ENCODE measurements at regions not wholly inside any gene's neighbourhood (a gene's known extent, or its start where the extent isn't known, plus 50 kb on each side); places are given as distances from the start of the nearest gene placed in this dataset.

GRCh38 chr5:24272741-24273140 lies 372.0 kb downstream of the CDH10 start:
- no peak for TF ChIP-seq ZSCAN29 (CRISPR knock-in tag; conservative IDR thresholded peaks at IDR 0.05)
- TF ChIP-seq, protein P1, sequence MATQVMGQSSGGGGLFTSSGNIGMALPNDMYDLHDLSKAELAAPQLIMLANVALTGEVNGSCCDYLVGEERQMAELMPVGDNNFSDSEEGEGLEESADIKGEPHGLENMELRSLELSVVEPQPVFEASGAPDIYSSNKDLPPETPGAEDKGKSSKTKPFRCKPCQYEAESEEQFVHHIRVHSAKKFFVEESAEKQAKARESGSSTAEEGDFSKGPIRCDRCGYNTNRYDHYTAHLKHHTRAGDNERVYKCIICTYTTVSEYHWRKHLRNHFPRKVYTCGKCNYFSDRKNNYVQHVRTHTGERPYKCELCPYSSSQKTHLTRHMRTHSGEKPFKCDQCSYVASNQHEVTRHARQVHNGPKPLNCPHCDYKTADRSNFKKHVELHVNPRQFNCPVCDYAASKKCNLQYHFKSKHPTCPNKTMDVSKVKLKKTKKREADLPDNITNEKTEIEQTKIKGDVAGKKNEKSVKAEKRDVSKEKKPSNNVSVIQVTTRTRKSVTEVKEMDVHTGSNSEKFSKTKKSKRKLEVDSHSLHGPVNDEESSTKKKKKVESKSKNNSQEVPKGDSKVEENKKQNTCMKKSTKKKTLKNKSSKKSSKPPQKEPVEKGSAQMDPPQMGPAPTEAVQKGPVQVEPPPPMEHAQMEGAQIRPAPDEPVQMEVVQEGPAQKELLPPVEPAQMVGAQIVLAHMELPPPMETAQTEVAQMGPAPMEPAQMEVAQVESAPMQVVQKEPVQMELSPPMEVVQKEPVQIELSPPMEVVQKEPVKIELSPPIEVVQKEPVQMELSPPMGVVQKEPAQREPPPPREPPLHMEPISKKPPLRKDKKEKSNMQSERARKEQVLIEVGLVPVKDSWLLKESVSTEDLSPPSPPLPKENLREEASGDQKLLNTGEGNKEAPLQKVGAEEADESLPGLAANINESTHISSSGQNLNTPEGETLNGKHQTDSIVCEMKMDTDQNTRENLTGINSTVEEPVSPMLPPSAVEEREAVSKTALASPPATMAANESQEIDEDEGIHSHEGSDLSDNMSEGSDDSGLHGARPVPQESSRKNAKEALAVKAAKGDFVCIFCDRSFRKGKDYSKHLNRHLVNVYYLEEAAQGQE (IDR thresholded peaks at IDR 0.05; ENCODE audit: borderline replicate concordance in 1 of 2, low read depth in 1 of 2, low read length in 2 of 2), result no peak
- no peak for TF ChIP-seq RBM39 (IDR thresholded peaks at IDR 0.05; ENCODE audit: low read depth, low read length, poor library complexity, severe bottlenecking)
- TF ChIP-seq, protein P2, sequence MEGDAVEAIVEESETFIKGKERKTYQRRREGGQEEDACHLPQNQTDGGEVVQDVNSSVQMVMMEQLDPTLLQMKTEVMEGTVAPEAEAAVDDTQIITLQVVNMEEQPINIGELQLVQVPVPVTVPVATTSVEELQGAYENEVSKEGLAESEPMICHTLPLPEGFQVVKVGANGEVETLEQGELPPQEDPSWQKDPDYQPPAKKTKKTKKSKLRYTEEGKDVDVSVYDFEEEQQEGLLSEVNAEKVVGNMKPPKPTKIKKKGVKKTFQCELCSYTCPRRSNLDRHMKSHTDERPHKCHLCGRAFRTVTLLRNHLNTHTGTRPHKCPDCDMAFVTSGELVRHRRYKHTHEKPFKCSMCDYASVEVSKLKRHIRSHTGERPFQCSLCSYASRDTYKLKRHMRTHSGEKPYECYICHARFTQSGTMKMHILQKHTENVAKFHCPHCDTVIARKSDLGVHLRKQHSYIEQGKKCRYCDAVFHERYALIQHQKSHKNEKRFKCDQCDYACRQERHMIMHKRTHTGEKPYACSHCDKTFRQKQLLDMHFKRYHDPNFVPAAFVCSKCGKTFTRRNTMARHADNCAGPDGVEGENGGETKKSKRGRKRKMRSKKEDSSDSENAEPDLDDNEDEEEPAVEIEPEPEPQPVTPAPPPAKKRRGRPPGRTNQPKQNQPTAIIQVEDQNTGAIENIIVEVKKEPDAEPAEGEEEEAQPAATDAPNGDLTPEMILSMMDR (CRISPR knock-in tag; IDR thresholded peaks at IDR 0.05), result no peak
- TF ChIP-seq KAT8 (CRISPR knock-in tag; IDR thresholded peaks at IDR 0.05), result no peak
- no peak for TF ChIP-seq MXI1 (IDR thresholded peaks at IDR 0.05; ENCODE audit: borderline replicate concordance, low read depth, low read length)
- TF ChIP-seq ZEB1 (IDR thresholded peaks at IDR 0.05; ENCODE audit: insufficient replicate concordance, low read depth), result no peak
- TF ChIP-seq EP300 (IDR thresholded peaks at IDR 0.05; ENCODE audit: low read depth in 2 of 2, low read length in 2 of 2), result no peak
- TF ChIP-seq EP300 (CRISPR knock-in tag; IDR thresholded peaks at IDR 0.05; ENCODE audit: borderline replicate concordance), result no peak
- no peak for TF ChIP-seq ZNF10 (CRISPR knock-in tag; IDR thresholded peaks at IDR 0.05; ENCODE audit: borderline replicate concordance, low read depth)
- no peak for TF ChIP-seq CHD2 (IDR thresholded peaks at IDR 0.05; ENCODE audit: low read depth, low read length)
- TF ChIP-seq, protein P3, sequence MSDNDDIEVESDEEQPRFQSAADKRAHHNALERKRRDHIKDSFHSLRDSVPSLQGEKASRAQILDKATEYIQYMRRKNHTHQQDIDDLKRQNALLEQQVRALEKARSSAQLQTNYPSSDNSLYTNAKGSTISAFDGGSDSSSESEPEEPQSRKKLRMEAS (IDR thresholded peaks at IDR 0.05), result no peak
- TF ChIP-seq NBN (conservative IDR thresholded peaks at IDR 0.05), result no peak
- TF ChIP-seq, protein P4, sequence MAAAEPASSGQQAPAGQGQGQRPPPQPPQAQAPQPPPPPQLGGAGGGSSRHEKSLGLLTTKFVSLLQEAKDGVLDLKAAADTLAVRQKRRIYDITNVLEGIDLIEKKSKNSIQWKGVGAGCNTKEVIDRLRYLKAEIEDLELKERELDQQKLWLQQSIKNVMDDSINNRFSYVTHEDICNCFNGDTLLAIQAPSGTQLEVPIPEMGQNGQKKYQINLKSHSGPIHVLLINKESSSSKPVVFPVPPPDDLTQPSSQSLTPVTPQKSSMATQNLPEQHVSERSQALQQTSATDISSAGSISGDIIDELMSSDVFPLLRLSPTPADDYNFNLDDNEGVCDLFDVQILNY (CRISPR knock-in tag; conservative IDR thresholded peaks at IDR 0.05), result no peak

Measured in HepG2 (cell line).